ENCODE measurements at regions not wholly inside any gene's neighbourhood (a gene's known extent, or its start where the extent isn't known, plus 50 kb on each side); places are given as distances from the start of the nearest gene placed in this dataset.

DNA sequence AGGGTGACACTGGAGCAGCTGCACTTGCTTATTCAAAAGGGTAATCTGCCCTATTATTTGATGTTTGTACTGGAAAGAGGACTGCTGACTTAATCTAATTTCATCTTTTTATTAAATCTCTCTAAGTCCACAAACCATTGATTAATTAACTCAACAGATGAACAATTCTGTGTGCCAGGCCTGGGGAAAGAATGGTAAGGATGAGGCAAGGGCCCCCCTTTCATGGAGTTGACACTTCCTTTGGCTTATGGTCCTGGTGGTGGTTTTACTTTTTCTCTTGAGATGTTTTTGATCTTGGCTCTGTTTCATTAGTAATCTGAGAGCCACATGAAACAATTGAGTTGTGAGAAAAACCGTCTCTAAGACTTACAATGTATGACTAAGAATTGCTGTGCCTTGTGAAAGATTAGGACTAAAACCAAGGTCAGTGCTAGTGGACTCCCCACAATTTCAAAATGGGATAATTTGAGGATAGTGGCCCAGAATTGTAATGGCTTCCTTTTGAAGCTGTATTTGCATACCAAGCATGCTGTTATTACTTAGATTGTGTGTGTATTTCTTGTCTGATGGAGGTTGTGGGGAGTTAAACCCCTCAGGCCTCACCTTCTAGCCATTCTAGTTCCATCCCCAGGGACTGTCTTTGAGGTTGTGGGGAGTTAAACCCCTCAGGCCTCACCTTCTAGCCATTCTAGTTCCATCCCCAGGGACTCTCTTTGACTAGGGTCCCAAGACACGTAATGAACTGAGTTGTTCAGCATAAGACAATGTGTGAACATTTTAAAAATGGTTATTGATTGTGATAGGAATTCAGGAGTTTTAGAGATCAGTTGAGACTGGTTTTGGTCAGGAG, 52.5 kb upstream of the EVL start:
- no peak for TF ChIP-seq EZH2 (IDR thresholded peaks at IDR 0.05; ENCODE audit: insufficient read depth, poor library complexity, severe bottlenecking)
- TF ChIP-seq EZH2phosphoT487 (IDR thresholded peaks at IDR 0.05; ENCODE audit: insufficient read depth, low read depth) = no peak

Measured in GM23248 (cell line).